PC-3 (cell line): ENCODE measurements at regions not wholly inside any gene's neighbourhood (a gene's known extent, or its start where the extent isn't known, plus 50 kb on each side); places are given as distances from the start of the nearest gene placed in this dataset.

Source experiments
- CTCF ChIP-seq: fragments of 300-600 bp; sonication (generic); conservative IDR thresholded peaks from 2 replicates; pipeline ENCODE4 v1.5.1; 2017; ENCODE audit warnings: antibody characterized with exemption, low read depth, mild to moderate bottlenecking, low read length
- EZH2 ChIP-seq: fragments of 300-600 bp; sonication (generic); IDR thresholded peaks from one replicate; pipeline ENCODE4 v1.6.1; 2017; ENCODE audit warnings: antibody characterized with exemption, mild to moderate bottlenecking, low read length; ENCODE audit not compliant: unreplicated experiment
- EZH2phosphoT487 ChIP-seq: fragments of 300-600 bp; sonication (generic); IDR thresholded peaks from 2 replicates; pipeline ENCODE4 v1.6.1; 2018; ENCODE audit warnings: mild to moderate bottlenecking, antibody characterized with exemption, low read length, borderline replicate concordance

GRCh38 chr7:9719721-9720120 lies 1254.0 kb upstream of the PHF14 start:
- TF ChIP-seq EZH2 (no peak), CTCF (no peak), EZH2phosphoT487 (no peak)
